ENCODE measurements at regions not wholly inside any gene's neighbourhood (a gene's known extent, or its start where the extent isn't known, plus 50 kb on each side); places are given as distances from the start of the nearest gene placed in this dataset.

DNA sequence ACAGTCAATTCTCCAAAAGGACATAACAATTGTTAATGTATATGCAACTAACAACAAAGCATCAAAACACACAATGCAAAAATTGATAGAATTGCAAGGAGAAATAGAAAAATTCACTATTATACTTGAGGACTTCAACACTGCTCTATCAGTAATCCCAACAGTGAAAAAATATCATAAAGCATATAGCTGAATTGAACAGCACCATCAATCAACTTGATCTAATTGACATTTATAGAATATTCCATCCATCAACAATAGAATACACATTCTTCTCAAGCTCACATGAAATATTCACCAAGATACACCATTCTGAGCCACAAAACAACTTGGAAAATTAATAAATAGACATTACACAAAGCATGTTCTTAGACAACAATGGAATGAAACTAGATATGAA is 60.1 kb upstream of the ASXL3 start:
- no peak for TF ChIP-seq POLR2A (IDR thresholded peaks at IDR 0.05)
- TF ChIP-seq, protein P1, sequence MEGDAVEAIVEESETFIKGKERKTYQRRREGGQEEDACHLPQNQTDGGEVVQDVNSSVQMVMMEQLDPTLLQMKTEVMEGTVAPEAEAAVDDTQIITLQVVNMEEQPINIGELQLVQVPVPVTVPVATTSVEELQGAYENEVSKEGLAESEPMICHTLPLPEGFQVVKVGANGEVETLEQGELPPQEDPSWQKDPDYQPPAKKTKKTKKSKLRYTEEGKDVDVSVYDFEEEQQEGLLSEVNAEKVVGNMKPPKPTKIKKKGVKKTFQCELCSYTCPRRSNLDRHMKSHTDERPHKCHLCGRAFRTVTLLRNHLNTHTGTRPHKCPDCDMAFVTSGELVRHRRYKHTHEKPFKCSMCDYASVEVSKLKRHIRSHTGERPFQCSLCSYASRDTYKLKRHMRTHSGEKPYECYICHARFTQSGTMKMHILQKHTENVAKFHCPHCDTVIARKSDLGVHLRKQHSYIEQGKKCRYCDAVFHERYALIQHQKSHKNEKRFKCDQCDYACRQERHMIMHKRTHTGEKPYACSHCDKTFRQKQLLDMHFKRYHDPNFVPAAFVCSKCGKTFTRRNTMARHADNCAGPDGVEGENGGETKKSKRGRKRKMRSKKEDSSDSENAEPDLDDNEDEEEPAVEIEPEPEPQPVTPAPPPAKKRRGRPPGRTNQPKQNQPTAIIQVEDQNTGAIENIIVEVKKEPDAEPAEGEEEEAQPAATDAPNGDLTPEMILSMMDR (IDR thresholded peaks at IDR 0.05): no peak

Measured in right lobe of liver (tissue), 4 donors.